Muscle layer of colon (tissue), 2 donors: ENCODE measurements at regions not wholly inside any gene's neighbourhood (a gene's known extent, or its start where the extent isn't known, plus 50 kb on each side); places are given as distances from the start of the nearest gene placed in this dataset.

ENCODE experiments used
- H3K27ac ChIP-seq: one replicate; pipeline ENCODE4 v1.7.0; 2013; ENCODE audit warnings: low read depth, mild to moderate bottlenecking, low read length, moderate library complexity
- H3K27me3 ChIP-seq, 2 donors: one replicate each; pipeline ENCODE4 v1.7.0; 2013; ENCODE audit warnings: low read length in 2 of 2, mild to moderate bottlenecking in 2 of 2; ENCODE audit not compliant: insufficient read depth in 2 of 2, control insufficient read depth in 1 of 2
- H3K36me3 ChIP-seq: one replicate; pipeline ENCODE4 v1.7.0; 2013; ENCODE audit warnings: mild to moderate bottlenecking, low read length; ENCODE audit not compliant: insufficient read depth
- H3K4me1 ChIP-seq: one replicate; pipeline ENCODE4 v1.7.0; 2013; ENCODE audit warnings: mild to moderate bottlenecking, low read length; ENCODE audit not compliant: insufficient read depth
- H3K4me3 ChIP-seq, 2 donors: one replicate each; pipeline ENCODE4 v1.7.0; 2013; ENCODE audit warnings: low read length in 2 of 2, low read depth in 1 of 2, mild to moderate bottlenecking in 1 of 2, moderate library complexity in 1 of 2
- H3K9ac ChIP-seq: one replicate; pipeline ENCODE4 v1.7.0; 2013; ENCODE audit warnings: low read length
- H3K9me3 ChIP-seq: one replicate; pipeline ENCODE4 v1.7.0; 2013; ENCODE audit warnings: mild to moderate bottlenecking, low read length
- donor health status: abdominal sarcoma.
- donor health status: Adenocarcinoma of cecum.

DNA sequence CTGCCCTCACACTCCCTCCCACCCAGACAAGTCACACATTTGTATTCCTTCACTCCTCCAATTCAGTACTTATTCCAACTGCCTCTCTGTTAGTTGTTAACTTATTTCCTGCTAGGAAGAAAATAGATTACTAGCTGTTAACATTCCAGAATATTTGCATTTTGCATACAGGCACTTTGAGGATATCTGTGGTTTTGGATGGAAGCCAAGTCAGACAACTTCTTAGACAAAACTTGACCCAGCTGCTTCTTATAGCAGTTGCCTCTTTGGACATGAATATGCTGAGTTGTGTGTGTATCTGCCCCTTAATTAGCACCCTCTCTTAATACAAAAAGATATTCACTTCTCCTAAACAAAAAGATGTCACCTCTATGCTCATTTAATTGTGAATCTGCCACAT lies 1280.6 kb upstream of the ACO1 start:
- Histone ChIP-seq H3K4me1 (no peaks in the 10 kb centered on the region), H3K27me3 (no peaks in the 10 kb centered on the region), H3K36me3 (no peaks in the 10 kb centered on the region), H3K4me3 (no peak overlapping the region), H3K27ac (no peak overlapping the region), H3K9ac (no peak overlapping the region), H3K9me3 (no peaks in the 10 kb centered on the region)

DNA sequence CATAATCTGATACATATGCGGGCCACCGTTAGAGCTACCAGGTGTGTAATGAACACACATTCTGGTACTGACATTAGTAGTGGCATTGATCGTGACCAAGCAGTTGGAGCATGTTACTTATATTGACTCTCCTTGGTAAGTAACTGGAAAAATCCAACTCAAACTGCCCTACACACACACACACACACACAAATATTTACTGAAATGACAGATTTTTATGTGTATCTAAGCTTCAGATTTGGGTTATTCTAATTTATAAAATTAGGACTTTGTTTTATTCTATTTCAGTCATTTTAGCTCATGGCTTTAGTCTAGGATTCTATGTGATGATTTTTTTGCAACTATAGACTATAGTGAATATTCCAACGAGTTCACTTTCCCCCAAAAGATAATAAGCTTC lies 1280.2 kb upstream of the ACO1 start:
- Histone ChIP-seq H3K36me3 (no peaks in the 10 kb centered on the region), H3K9me3 (no peaks in the 10 kb centered on the region), H3K4me1 (no peaks in the 10 kb centered on the region), H3K27me3 (no peaks in the 10 kb centered on the region), H3K4me3 (no peak overlapping the region), H3K27ac (no peak overlapping the region), H3K9ac (no peak overlapping the region)

DNA sequence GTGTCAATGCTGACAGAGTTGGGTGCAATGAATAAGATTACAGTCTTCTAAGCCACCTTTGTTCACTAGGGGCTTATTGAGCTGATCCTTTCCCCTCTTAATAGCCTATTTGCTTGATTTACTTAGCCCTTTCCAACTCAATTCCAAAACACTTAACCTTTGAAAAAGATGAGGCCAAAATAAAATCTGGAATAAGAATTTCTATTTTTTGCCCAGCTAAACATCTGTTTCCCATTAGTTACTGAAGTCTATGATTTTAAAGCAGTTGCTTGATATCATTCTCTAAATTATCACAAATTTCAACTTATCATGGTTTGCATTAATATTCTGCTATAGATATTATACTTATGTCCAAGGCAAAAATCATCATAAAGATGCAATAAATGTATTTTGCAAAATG lies 1272.0 kb upstream of the ACO1 start:
- no peak overlapping the region for H3K4me3 ChIP-seq
- H3K9ac ChIP-seq, result no peak overlapping the region
- no peaks in the 10 kb centered on the region for H3K9me3 ChIP-seq
- H3K4me1 ChIP-seq, result no peaks in the 10 kb centered on the region
- no peaks in the 10 kb centered on the region for H3K36me3 ChIP-seq
- no peak overlapping the region for H3K27ac ChIP-seq
- no peaks in the 10 kb centered on the region for H3K27me3 ChIP-seq

DNA sequence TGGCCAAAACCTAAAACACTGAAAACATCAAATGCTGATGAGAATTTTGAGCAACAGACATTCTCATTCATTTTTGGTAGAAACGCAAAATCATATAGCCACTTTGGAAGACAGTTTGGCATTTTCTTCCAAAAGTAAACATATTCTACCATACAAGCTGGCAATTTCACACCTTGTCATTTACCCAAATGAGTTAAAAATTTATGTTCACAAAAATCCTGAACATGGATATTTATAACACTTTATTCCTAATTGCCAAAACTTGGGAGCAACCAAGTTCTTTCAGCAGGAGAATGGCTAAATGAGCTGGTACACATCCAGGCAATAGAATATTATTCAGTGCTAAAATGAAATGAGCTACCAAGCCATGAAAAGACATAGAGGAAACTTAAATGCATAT lies 1270.1 kb upstream of the ACO1 start:
- H3K9me3 ChIP-seq, result no peaks in the 10 kb centered on the region
- no peaks in the 10 kb centered on the region for H3K36me3 ChIP-seq
- H3K4me1 ChIP-seq, result no peaks in the 10 kb centered on the region
- H3K27me3 ChIP-seq, result no peaks in the 10 kb centered on the region
- H3K4me3 ChIP-seq, result no peak overlapping the region
- H3K9ac ChIP-seq, result no peak overlapping the region
- H3K27ac ChIP-seq, result no peak overlapping the region

DNA sequence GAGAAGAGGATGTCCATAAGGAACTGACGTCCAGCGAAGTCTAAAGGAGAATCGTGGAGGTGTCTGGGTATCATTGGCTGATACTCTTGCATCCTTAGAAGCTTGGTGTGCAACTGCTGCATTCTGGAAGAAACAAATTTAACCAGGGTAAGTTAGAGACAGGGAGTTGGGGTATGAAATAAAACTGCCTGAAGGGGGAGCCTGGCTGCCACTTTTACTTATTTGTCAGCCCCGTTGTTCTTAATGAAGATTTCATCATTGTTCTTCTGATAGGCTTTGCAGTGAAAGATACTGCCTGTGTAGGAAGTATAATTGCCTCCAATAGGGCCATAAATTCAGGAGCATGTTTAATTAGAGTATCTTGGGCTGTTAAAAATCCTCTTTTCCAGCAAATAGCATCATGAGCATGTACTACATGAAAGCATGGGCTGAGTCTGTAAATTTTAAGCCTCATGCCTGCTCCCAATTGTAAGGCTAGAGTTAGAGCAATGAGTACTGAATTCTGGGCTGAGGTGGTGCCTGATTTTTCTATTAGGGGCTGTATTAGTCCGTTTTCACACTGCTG lies 1264.5 kb upstream of the ACO1 start:
- no peaks in the 10 kb centered on the region for H3K27me3 ChIP-seq
- no peaks in the 10 kb centered on the region for H3K9me3 ChIP-seq
- H3K4me3 ChIP-seq, result no peak overlapping the region
- H3K27ac ChIP-seq, result no peak overlapping the region
- no peaks in the 10 kb centered on the region for H3K36me3 ChIP-seq
- H3K4me1 ChIP-seq, result no peaks in the 10 kb centered on the region
- no peak overlapping the region for H3K9ac ChIP-seq

DNA sequence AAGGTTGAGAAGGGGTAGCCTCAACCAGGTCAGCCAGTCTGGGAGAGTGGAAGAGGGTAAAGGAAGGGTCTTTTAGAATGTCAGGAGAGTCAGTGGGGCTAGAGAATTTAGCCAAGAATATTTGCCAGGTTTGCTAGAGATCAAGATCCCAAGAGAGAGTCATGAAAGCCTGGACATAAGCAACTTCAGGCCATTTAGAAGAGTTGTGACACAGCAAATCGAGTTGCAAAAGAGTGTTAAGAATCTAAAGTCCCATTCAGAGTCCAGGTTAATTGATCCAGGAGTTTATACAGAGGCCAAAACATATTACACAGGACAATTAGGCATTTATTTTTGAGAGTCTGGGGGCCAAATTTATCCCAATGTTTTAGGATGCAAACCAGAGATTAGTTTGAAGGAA lies 1260.1 kb upstream of the ACO1 start:
- H3K4me1 ChIP-seq, result no peaks in the 10 kb centered on the region
- H3K27ac ChIP-seq, result no peak overlapping the region
- H3K9ac ChIP-seq, result no peak overlapping the region
- no peaks in the 10 kb centered on the region for H3K36me3 ChIP-seq
- no peak overlapping the region for H3K4me3 ChIP-seq
- no peaks in the 10 kb centered on the region for H3K27me3 ChIP-seq
- H3K9me3 ChIP-seq, result no peaks in the 10 kb centered on the region

DNA sequence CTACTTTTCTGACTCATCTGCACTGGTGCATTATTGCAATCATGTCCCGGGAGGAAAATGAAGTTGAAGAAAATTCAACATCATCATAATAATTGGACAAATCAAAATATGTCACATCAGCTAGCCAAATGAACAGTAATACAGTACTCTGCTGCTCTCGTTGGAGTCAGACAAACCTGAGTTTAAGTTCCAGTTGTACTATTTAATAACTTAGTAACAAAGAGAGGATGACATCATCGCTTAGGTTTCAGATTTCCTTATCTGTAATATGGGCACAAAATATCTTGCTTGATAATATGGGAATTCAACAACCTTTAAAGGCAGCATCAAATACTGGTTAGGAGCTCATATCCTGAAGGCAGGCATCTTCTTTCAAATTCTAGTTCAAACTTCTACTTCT lies 1248.9 kb upstream of the ACO1 start:
- no peaks in the 10 kb centered on the region for H3K4me1 ChIP-seq
- no peak overlapping the region for H3K9ac ChIP-seq
- H3K36me3 ChIP-seq, result no peaks in the 10 kb centered on the region
- no peak overlapping the region for H3K4me3 ChIP-seq
- H3K9me3 ChIP-seq, result no peaks in the 10 kb centered on the region
- no peaks in the 10 kb centered on the region for H3K27me3 ChIP-seq
- H3K27ac ChIP-seq, result no peak overlapping the region

DNA sequence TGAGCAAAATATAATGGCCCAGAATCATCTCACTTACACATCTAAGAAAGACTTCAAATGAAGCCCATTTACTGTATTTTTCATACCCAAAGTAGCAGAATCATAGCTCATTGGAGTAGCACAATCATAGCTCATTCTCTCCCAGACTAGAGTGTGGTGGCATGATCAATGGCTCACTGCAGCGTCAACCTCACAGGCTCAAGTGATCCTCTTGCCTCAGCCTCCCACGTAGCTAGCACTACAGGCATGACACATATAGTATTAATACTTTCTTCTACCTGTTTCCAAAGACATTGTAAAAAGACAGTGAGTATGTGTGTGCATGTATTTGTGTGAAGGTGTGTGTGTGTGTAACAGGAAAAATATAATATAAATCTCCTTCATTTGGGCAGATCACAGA lies 1247.9 kb upstream of the ACO1 start:
- Histone ChIP-seq H3K27me3 (no peaks in the 10 kb centered on the region), H3K4me3 (no peak overlapping the region), H3K4me1 (no peaks in the 10 kb centered on the region), H3K9me3 (no peaks in the 10 kb centered on the region), H3K36me3 (no peaks in the 10 kb centered on the region), H3K27ac (no peak overlapping the region), H3K9ac (no peak overlapping the region)

DNA sequence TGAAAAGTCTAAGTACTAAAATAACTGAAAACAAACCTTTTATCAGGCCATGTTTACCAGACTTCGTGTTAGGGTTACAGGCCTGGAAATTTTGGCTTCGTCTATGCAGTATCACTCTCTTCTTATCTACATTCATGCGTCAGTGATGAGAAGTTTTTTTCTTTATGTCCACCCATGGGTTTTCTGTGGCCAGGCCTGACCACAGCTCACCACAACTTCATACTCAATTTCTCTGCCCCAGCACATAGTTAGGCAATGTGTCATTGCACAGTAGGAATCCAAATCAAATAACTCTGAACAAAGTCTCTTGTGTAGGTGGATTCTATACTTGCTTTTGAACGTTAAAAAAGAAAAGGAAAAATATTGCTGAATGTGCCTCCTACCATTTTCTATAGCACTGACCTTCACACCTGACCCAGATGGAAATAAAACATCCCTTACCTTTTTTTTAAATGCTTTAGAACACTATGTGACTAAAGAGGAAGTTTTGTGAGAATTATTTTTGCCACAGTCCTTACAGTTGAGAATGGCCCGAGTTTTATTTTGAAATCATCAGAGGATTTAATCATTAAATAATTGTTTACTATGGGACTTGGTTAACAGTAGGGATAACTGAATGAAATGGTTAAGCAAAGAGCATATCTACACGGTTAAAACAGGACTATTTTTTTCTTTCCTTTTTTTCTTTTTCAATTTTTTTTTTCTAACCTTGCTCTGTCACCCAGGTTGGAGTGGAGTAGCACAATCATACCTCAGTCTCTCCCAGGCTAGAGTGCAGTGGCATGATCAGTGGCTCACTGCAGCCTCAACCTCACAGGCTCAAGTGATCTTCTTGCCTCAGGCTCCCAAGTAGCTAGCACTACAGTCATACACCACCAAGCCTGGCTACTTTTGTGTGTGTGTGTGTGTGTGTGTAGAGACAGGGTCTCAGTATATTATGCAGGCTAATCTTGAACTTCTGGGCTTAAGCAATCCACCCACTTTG lies 1247.0 kb upstream of the ACO1 start:
- no peak overlapping the region for H3K9ac ChIP-seq
- H3K27ac ChIP-seq, result no peak overlapping the region
- H3K4me3 ChIP-seq, result no peak overlapping the region
- H3K36me3 ChIP-seq, result no peaks in the 10 kb centered on the region
- H3K4me1 ChIP-seq, result no peaks in the 10 kb centered on the region
- no peaks in the 10 kb centered on the region for H3K9me3 ChIP-seq
- H3K27me3 ChIP-seq, result no peaks in the 10 kb centered on the region

DNA sequence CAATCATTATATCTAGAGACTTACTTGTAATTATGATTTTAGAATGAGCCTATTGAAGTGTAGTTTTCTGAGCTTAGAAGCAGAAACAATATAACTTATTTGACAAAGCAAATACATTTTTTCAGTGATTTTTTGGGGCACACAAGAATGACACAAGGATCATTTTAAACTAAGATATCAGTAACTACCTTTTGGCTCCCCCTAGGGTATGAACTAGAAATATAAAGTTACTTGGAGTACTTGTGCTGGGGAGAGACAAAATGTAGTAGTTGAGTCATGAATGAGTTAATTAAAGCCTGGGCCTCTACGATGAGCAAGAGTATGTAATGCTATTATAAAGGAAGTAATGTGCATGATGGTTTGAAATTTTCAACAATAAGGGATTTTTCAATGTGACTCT lies 1244.1 kb upstream of the ACO1 start:
- H3K36me3 ChIP-seq, result no peaks in the 10 kb centered on the region
- H3K27ac ChIP-seq, result no peak overlapping the region
- no peak overlapping the region for H3K9ac ChIP-seq
- H3K27me3 ChIP-seq, result no peaks in the 10 kb centered on the region
- no peak overlapping the region for H3K4me3 ChIP-seq
- no peaks in the 10 kb centered on the region for H3K4me1 ChIP-seq
- no peaks in the 10 kb centered on the region for H3K9me3 ChIP-seq

DNA sequence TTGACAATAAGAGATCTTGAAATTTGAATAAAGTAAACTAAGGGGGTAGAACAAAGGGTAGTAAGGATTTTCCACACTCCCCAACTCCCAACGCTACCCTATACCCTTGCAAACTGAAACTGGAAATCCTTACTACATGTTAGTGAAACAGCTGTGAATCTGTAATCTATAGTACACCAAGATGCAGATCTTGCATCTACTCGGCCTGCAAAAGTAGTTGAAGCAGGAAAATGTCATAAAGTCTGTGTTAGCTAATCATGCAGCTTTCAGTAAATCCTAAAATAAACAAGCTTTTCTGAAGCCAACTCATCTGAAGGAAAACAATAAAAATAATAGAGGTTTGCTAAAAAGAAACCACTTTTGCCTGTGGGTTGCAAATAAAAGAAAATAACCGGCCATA lies 1242.0 kb upstream of the ACO1 start:
- H3K9ac ChIP-seq, result no peak overlapping the region
- no peaks in the 10 kb centered on the region for H3K27me3 ChIP-seq
- H3K27ac ChIP-seq, result no peak overlapping the region
- no peaks in the 10 kb centered on the region for H3K9me3 ChIP-seq
- H3K4me1 ChIP-seq, result no peaks in the 10 kb centered on the region
- H3K4me3 ChIP-seq, result no peak overlapping the region
- H3K36me3 ChIP-seq, result no peaks in the 10 kb centered on the region

DNA sequence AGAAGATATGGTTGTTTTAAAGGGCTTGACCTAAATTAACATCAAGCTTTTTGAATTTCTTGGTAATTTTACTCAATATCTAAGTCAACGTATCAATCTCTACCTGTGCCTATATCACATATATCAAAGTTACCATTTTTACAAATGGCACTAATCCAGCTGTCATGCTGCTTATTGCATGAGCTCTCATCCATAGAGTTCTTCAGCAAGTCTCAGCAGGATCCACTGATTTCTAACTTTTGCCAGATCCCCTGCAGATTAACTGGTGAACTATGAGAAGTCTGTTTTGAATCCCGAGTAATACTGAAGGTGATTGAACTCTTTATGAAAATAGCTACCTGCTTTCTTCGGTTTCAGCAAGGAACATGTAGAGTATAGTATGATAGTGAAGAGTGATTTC lies 1239.8 kb upstream of the ACO1 start:
- H3K36me3 ChIP-seq, result no peaks in the 10 kb centered on the region
- no peak overlapping the region for H3K4me3 ChIP-seq
- peaks cover 4% of the 10 kb centered on the region for H3K4me1 ChIP-seq
- no peaks in the 10 kb centered on the region for H3K27me3 ChIP-seq
- H3K9me3 ChIP-seq, result no peaks in the 10 kb centered on the region
- no peak overlapping the region for H3K27ac ChIP-seq
- no peak overlapping the region for H3K9ac ChIP-seq
